Inflammatory macrophage treated with lipopolysaccharide for 4 hours (primary cell): ENCODE measurements at regions not wholly inside any gene's neighbourhood (a gene's known extent, or its start where the extent isn't known, plus 50 kb on each side); places are given as distances from the start of the nearest gene placed in this dataset.
"Not testable (repeated sequence)": the region's sequence is repeated elsewhere in the genome, so short reads cannot be mapped to it uniquely, and the experiment has no call there.

ENCODE experiments used
- DNase-seq: peaks from one replicate; pipeline ENCODE4 v3.0.0-alpha.2; 2020

DNA sequence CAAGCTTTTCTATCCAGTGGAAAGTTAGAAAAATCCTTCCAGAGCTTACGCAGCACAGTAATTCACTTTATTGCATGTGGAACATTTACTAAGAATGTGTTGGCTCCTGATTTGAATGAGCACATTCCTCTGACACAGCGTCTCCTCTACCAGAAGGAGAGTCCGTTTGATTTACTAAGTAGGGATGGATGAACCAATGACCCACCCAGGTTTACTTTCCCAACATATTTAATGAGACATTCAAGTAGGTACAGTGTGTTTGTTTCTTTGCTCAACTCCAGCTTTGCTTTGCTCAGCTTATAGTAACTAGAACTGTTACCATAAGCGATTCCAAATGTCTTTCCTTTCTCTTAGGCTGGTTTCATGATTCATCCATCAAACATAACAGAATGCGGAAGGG is 161.7 kb downstream of the SMARCA1 start:
- no peak for DNase-seq

GRCh38 chrX:129360175-129360574 is 163.1 kb downstream of the SMARCA1 start:
- peak; percentile 26 for DNase-seq

- DNase-seq: peak; percentile 7
Measured at GRCh38 chrX:129359269-129359668, 164.0 kb downstream of the SMARCA1 start.

DNA sequence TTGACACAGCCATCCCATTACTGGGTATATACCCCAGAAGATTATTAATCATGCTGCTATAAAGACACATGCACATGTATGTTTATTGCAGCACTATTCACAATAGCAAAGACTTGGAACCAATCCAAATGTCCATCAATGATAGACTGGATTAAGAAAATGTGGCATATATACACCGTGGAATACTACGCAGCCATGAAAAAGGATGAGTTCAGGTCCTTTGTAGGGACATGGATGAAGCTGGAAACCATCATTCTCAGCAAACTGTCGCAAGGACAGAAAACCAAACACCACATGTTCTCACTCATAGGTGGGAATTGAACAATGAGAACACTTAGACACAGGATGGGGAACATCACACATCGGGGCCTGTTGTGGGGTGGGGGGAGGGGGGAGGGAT is 165.9 kb downstream of the SMARCA1 start:
- not testable (repeated sequence) for DNase-seq

GRCh38 chrX:129347291-129347690 is 176.0 kb downstream of the SMARCA1 start:
- DNase-seq: no peak

GRCh38 chrX:129346574-129346973 is 176.7 kb downstream of the SMARCA1 start:
- no peak for DNase-seq

DNA sequence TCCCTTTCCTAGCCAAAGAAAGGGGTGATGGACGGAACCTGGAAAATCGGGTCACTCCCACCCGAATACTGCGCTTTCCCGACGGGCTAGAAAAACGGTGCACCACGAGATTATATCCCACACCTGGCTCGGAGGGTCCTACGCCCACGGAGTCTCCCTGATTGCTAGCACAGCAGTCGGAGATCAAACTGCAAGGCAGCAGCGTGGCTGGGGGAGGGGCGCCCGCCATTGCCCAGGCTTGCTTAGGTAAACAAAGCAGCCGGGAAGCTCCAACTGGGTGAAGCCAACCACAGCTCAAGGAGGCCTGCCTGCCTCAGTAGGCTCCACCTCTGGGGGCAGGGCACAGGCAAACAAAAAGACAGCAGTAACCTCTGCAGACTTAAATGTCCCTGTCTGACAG is 186.0 kb downstream of the SMARCA1 start:
- DNase-seq: not testable (repeated sequence)

GRCh38 chrX:129323115-129323514 is 200.2 kb downstream of the SMARCA1 start:
- no peak for DNase-seq

GRCh38 chrX:129318375-129318774 is 204.9 kb downstream of the SMARCA1 start:
- peak; percentile 16 for DNase-seq

GRCh38 chrX:129316461-129316860 is 206.8 kb downstream of the SMARCA1 start:
- no peak for DNase-seq

- no peak for DNase-seq
Measured at GRCh38 chrX:129310000-129310399, 213.3 kb downstream of the SMARCA1 start.

- DNase-seq: no peak
Measured at GRCh38 chrX:129262912-129263311, 260.4 kb downstream of the SMARCA1 start.

DNA sequence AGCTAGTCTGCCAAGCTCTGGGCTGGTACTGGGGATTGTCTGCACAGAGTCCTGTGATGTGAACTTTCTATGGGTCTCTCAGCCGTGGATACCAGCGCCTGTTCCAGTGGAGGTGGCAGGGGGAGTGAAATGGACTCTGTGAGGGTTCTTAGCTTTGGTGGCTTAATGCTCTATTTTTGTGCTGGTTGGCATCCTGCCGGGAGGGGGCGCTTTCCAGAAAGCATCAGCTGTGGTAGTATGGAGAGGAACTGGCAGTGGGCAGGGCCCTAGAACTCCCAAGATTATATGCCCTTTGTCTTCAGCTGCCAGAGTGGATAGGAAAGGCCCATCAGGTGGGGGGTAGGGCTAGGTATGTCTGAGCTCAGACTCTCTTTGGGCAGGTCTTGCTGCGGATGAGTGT is 267.8 kb downstream of the SMARCA1 start:
- DNase-seq: not testable (repeated sequence)

- DNase-seq: no peak
Measured at GRCh38 chrX:129249563-129249962, 273.7 kb downstream of the SMARCA1 start.

- no peak for DNase-seq
Measured at GRCh38 chrX:129247642-129248041, 275.6 kb downstream of the SMARCA1 start.

DNA sequence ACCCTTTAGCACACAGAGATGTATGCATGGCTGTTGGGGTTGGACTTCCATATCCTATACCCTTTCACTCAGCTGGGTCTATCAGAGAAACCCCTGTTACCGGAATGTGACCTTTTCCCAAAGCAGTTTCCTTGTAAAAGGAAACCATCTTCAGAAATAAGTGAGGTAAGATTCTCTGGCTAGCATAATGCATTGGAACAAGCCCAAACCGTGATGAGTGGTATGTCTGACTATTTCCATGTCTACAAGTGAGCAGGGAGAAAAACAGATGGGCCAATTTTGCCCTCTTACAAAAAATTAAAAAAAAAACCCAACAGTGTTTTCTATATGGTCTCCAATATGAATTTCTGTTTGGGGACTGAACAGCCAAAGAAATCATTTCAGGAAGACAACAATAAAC is 283.9 kb downstream of the SMARCA1 start:
- DNase-seq: no peak

DNA sequence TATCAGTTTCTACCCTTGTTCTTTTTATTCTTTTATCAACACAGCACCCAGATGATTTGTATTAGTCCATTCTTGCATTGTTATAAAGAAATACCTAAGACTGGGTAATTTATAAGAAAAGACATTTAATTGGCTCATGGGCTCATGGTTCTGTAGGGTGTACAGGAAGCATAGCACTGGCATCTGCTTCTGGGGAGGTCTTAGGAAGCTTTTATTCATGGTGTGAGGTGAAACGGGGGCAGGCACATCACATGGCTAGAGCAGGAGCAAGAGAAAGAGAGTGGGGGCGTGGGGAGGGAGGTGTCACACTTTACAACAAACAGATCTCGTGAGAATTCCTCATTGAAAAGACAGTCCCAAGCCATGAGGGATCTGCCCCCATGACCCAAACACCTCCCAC is 285.3 kb downstream of the SMARCA1 start:
- no peak for DNase-seq

GRCh38 chrX:129235903-129236302 is 287.4 kb downstream of the SMARCA1 start:
- no peak for DNase-seq

GRCh38 chrX:129233786-129234185 is 289.5 kb downstream of the SMARCA1 start:
- DNase-seq: no peak

DNA sequence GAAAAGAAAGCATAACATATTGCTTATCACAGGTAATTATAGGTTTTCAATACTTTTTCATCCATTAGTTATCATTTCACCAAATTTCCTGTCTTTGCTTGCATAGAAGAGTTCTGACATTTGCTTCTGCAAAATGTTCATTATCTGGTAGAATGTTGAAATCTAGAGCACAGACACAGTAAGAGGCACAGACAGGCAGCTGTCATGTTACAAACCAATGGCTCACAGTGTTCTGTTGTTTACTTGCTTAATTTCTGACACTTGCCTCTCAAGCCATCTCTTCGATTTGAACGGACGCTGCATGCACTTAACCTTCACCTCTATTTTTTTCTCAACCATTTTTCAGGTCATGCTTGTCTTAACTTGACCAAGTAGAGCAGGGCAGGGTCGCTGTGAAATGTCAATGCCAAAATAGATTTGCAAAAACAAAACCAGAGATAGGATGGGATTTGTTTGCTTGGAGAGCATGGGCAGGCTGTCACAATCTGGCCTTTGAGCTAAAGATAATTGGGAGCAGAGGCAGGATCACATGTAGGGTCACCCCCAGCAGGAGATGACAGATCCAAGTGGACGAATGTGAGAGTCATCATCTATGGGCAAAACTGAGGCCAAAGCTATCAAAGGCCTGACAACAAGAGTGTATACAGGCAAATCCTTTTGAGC is 292.3 kb downstream of the SMARCA1 start:
- no peak for DNase-seq

DNA sequence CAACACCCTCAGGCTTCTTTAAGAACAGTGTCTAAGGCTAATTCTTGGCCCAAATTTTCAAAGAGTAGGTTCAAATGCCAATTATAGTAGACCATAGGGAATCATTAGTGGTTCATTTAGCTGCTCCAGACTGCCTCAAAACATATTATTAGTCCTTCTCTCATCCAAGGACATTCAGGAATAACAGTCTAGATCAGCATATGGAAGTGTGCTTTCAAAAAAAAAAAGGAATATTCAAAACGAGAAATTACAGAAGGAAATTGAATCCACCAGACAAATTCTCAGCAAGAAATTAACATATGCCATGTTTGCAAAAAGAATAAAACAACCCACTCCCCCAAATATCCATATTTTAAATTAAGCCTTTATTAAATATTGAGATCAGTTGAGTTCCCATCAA is 293.1 kb downstream of the SMARCA1 start:
- no peak for DNase-seq

GRCh38 chrX:129227366-129227765 is 295.9 kb downstream of the SMARCA1 start:
- DNase-seq: no peak

DNA sequence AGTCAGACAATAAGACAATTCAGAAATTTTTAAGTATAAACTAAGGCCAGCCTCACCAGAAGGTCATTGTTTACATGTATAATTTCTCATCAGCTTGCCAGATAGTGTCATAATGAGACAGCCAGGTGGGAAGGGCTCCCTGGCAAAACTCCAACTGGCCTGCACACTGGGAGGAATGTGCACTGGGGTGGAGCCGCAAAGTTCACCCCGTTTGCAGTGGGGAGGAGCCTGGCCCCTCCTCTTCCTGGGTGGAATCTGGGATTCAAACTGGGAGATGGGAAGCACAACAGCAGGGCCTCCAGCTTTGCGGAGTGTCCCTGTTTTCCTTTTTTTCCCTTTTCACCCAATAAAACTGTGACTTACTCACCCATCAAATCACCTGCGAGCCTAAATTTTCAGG is 329.9 kb downstream of the SMARCA1 start:
- no peak for DNase-seq

- no peak for DNase-seq
Measured at GRCh38 chrX:129188231-129188630, 335.1 kb downstream of the SMARCA1 start.

DNA sequence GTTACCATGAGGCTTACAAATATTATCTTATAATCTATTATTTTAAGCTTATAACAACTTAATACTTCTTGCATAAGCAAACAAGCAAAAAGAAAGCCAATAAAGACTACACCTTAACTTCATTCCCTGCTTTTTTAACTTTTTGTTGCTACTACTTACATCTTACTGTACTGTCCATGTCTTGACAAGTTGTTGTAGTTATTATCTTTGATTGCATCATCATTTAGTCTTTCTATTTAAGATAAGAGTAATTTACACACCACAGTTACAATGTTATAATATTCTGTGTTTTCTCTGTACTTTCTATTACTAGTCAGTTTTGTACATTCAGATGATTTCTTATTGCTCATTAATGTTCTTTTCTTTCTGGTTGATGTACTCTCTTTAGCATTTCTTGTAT is 346.6 kb downstream of the SMARCA1 start:
- no peak for DNase-seq
